CD14-positive monocyte (primary cell): ENCODE measurements at regions not wholly inside any gene's neighbourhood (a gene's known extent, or its start where the extent isn't known, plus 50 kb on each side); places are given as distances from the start of the nearest gene placed in this dataset.

Experiments used
- DNase-seq, 3 donors: peaks; one replicate each; pipeline ENCODE4 v3.0.0-alpha.2; 2011 to 2022
- H2AFZ ChIP-seq: 2 replicates; pipeline ENCODE4 v1.6.0; 2012; ENCODE audit warnings: mild to moderate bottlenecking, low read depth, low read length, inconsistent platforms; ENCODE audit not compliant: insufficient read depth, poor library complexity, severe bottlenecking
- H3K27ac ChIP-seq, 2 donors: 1 replicate in 1 of 2; 2 replicates in 1 of 2; pipeline ENCODE4 v1.5.1; 2012 to 2013; ENCODE audit warnings: low read length in 2 of 2, control low read depth in 1 of 2, inconsistent platforms in 1 of 2, low read depth in 1 of 2, mild to moderate bottlenecking in 1 of 2
- H3K27me3 ChIP-seq, 2 donors: one replicate each; pipeline versions ENCODE4 v1.6.0 to v1.6.1; 2011 to 2013; ENCODE audit warnings: low read length in 2 of 2; ENCODE audit not compliant: control insufficient read depth in 2 of 2, insufficient read depth in 2 of 2
- H3K36me3 ChIP-seq, 2 donors: replicated peaks in 1 of 2; 1 replicate in 1 of 2; 2 replicates in 1 of 2; pipeline versions ENCODE4 v1.5.1 to v1.6.1; 2012 to 2013; ENCODE audit warnings: low read length in 2 of 2, control low read depth in 1 of 2, inconsistent platforms in 1 of 2, mild to moderate bottlenecking in 1 of 2; ENCODE audit not compliant: insufficient read depth in 2 of 2, control insufficient read depth in 1 of 2
- H3K4me1 ChIP-seq, 2 donors: 1 replicate in 1 of 2; 2 replicates in 1 of 2; pipeline versions ENCODE4 v1.5.1 to v1.6.1; 2012 to 2013; ENCODE audit warnings: low read length in 2 of 2, control low read depth in 1 of 2, inconsistent platforms in 1 of 2, mild to moderate bottlenecking in 1 of 2, moderate library complexity in 1 of 2; ENCODE audit not compliant: insufficient read depth in 2 of 2, control insufficient read depth in 1 of 2
- H3K4me2 ChIP-seq: replicated peaks from 2 replicates; pipeline ENCODE3; 2012; ENCODE audit warnings: low read length, moderate library complexity, mild to moderate bottlenecking; ENCODE audit not compliant: poor library complexity, severe bottlenecking; ENCODE audit errors: extremely low read depth
- H3K4me3 ChIP-seq, 3 experiments: fragments of 200-600 bp in 1 of 3; sonication (generic) in 1 of 3; replicated peaks in 1 of 3; 1 replicate in 2 of 3; 2 replicates in 1 of 3; pipeline ENCODE4 v1.5.1; 2011 to 2013; ENCODE audit warnings: low read length in 3 of 3, mild to moderate bottlenecking in 3 of 3, control low read depth in 2 of 3, low read depth in 2 of 3, inconsistent platforms in 1 of 3, moderate library complexity in 1 of 3
- H3K79me2 ChIP-seq: 2 replicates; pipeline ENCODE4 v1.6.0; 2012; ENCODE audit warnings: mild to moderate bottlenecking, control low read depth, inconsistent platforms, low read length, moderate library complexity; ENCODE audit not compliant: insufficient read depth
- H3K9ac ChIP-seq: 2 replicates; pipeline ENCODE4 v1.6.0; 2017; ENCODE audit warnings: low read length, mild to moderate bottlenecking; ENCODE audit not compliant: insufficient read depth, poor library complexity, severe bottlenecking
- H3K9me3 ChIP-seq, 2 donors: replicated peaks in 1 of 2; 1 replicate in 1 of 2; 2 replicates in 1 of 2; pipeline versions ENCODE4 v1.5.1 to v1.6.1; 2012 to 2013; ENCODE audit warnings: low read length in 2 of 2, control low read depth in 1 of 2; ENCODE audit not compliant: control insufficient read depth in 1 of 2, insufficient read depth in 1 of 2
- H4K20me1 ChIP-seq: 2 replicates; pipeline ENCODE4 v1.6.0; 2012; ENCODE audit warnings: mild to moderate bottlenecking, low read length, control low read depth, moderate library complexity; ENCODE audit not compliant: insufficient read depth
- H3K27ac Mint-ChIP-seq, 7 donors: one replicate each; pipeline ENCODE4 v1.8.0; 2020; ENCODE audit warnings: mild to moderate bottlenecking in 7 of 7, mixed read lengths in 7 of 7, moderate library complexity in 6 of 7, inconsistent platforms in 2 of 7
- H3K27me3 Mint-ChIP-seq, 3 donors: one replicate each; pipeline ENCODE4 v1.8.0; 2021 to 2022; ENCODE audit warnings: low read depth in 3 of 3, mild to moderate bottlenecking in 3 of 3, mixed read lengths in 3 of 3, moderate library complexity in 3 of 3, inconsistent platforms in 1 of 3
- H3K36me3 Mint-ChIP-seq, 2 donors: one replicate each; pipeline ENCODE4 v1.8.0; 2020; ENCODE audit warnings: mixed read lengths in 2 of 2, inconsistent platforms in 1 of 2, mild to moderate bottlenecking in 1 of 2
- H3K4me1 Mint-ChIP-seq: one replicate; pipeline ENCODE4 v1.8.0; 2020; ENCODE audit warnings: mild to moderate bottlenecking, mixed read lengths
- H3K4me3 Mint-ChIP-seq, 2 donors: one replicate each; pipeline ENCODE4 v1.8.0; 2020; ENCODE audit warnings: mild to moderate bottlenecking in 2 of 2, mixed read lengths in 2 of 2, moderate library complexity in 1 of 2
- H3K9me3 Mint-ChIP-seq, 7 donors: one replicate each; pipeline ENCODE4 v1.8.0; 2020 to 2022; ENCODE audit warnings: mixed read lengths in 7 of 7, mild to moderate bottlenecking in 6 of 7, moderate library complexity in 6 of 7, inconsistent platforms in 2 of 7
- WGBS: methylation state at CpG from one replicate; pipeline ENCODE4 v1.1.5; 2013; ENCODE audit warnings: missing lambda C conversion rate; ENCODE audit not compliant: insufficient coverage; 5-methylcytosine and 5-hydroxymethylcytosine counted together
- intact Hi-C, 2 donors: fragments of 100-400 bp; cut with micrococcal nuclease; formaldehyde crosslinking; loops; one replicate each; pipeline versions ENCODE4 v1.15.0 to v1.15.1; 2023
- TF ChIP-seq, protein P1 (sequence below): fragments of 200-600 bp; IDR thresholded peaks from one replicate; pipeline ENCODE4 v1.8.0; 2022; ENCODE audit warnings: antibody characterized with exemption, mild to moderate bottlenecking

GRCh38 chr2:82853299-82853698 lies 1605.8 kb downstream of the SUCLG1 start:
- no peak overlapping the region for H3K27ac Mint-ChIP-seq
- H3K27ac ChIP-seq, result no peak overlapping the region
- H3K36me3 ChIP-seq, result no peaks in the 10 kb centered on the region
- H3K9me3 Mint-ChIP-seq, result peaks cover 0 to 4% (median under 1%) of the 10 kb centered on the region in 7 donors
- H3K4me1 ChIP-seq, result no peaks in the 10 kb centered on the region
- H3K27me3 ChIP-seq, result no peaks in the 10 kb centered on the region
- H2AFZ ChIP-seq, result no peak overlapping the region
- H3K27me3 Mint-ChIP-seq, result peaks cover 0 to 2% (median 2%) of the 10 kb centered on the region in 3 donors
- TF ChIP-seq, protein P1, sequence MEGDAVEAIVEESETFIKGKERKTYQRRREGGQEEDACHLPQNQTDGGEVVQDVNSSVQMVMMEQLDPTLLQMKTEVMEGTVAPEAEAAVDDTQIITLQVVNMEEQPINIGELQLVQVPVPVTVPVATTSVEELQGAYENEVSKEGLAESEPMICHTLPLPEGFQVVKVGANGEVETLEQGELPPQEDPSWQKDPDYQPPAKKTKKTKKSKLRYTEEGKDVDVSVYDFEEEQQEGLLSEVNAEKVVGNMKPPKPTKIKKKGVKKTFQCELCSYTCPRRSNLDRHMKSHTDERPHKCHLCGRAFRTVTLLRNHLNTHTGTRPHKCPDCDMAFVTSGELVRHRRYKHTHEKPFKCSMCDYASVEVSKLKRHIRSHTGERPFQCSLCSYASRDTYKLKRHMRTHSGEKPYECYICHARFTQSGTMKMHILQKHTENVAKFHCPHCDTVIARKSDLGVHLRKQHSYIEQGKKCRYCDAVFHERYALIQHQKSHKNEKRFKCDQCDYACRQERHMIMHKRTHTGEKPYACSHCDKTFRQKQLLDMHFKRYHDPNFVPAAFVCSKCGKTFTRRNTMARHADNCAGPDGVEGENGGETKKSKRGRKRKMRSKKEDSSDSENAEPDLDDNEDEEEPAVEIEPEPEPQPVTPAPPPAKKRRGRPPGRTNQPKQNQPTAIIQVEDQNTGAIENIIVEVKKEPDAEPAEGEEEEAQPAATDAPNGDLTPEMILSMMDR, result no peak
- H3K36me3 Mint-ChIP-seq, result no peaks in the 10 kb centered on the region
- intact Hi-C loops, result no loop called here
- no peaks in the 10 kb centered on the region for H3K79me2 ChIP-seq
- no peaks in the 10 kb centered on the region for H3K9me3 ChIP-seq
- DNase-seq, result no peak
- 81% methylated on average over 4 of the region's 6 CpGs for WGBS
- no peak overlapping the region for H3K4me2 ChIP-seq
- no peaks in the 10 kb centered on the region for H4K20me1 ChIP-seq
- H3K4me3 ChIP-seq, result no peak overlapping the region
- no peak overlapping the region for H3K4me3 Mint-ChIP-seq
- H3K9ac ChIP-seq, result no peak overlapping the region
- no peaks in the 10 kb centered on the region for H3K4me1 Mint-ChIP-seq

- Histone ChIP-seq H3K27ac (no peak overlapping the region), H3K4me3 (no peak overlapping the region), H3K4me2 (no peak overlapping the region), H3K36me3 (no peaks in the 10 kb centered on the region), H3K79me2 (no peaks in the 10 kb centered on the region), H3K9ac (no peak overlapping the region), H3K4me1 (no peaks in the 10 kb centered on the region), H3K27me3 (no peaks in the 10 kb centered on the region), H4K20me1 (no peaks in the 10 kb centered on the region), H2AFZ (no peak overlapping the region), H3K9me3 (no peaks in the 10 kb centered on the region)
- Mint-ChIP-seq H3K36me3 (no peaks in the 10 kb centered on the region), H3K27me3 (peaks cover 0 to 2% (median 2%) of the 10 kb centered on the region in 3 donors), H3K4me3 (no peak overlapping the region), H3K27ac (no peak overlapping the region), H3K4me1 (no peaks in the 10 kb centered on the region), H3K9me3 (peaks cover 0 to 4% (median 0%) of the 10 kb centered on the region in 7 donors)
- TF ChIP-seq, protein P1, result no peak
- no CpG with 5 or more reads among the region's 3 CpGs for WGBS
- no peak for DNase-seq
- intact Hi-C loops, result no loop called here
Measured at GRCh38 chr2:82852787-82853186, 1606.3 kb downstream of the SUCLG1 start.
